NCI-H460 (cell line): ENCODE measurements at regions not wholly inside any gene's neighbourhood (a gene's known extent, or its start where the extent isn't known, plus 50 kb on each side); places are given as distances from the start of the nearest gene placed in this dataset.

Source experiments
- small RNA-seq, 2 experiments: library from RNA; depleted of rRNA; stranded (forward); fragments of <200 nt; gene quantifications; one replicate each; pipeline ENCODE3, GENCODE V24; 2014

Small RNAs in the stretch of these regions (small RNA-seq; reads per million reads assigned to genes)
- 0 reads per million in 2 experiments for gene EZH2P1
- gene MIR802 = 0 reads per million in 2 experiments
